H1 (cell line): ENCODE measurements at regions not wholly inside any gene's neighbourhood (a gene's known extent, or its start where the extent isn't known, plus 50 kb on each side); places are given as distances from the start of the nearest gene placed in this dataset.
"Not testable (repeated sequence)": the region's sequence is repeated elsewhere in the genome, so short reads cannot be mapped to it uniquely, and the experiment has no call there.

Experiments used
- CTCF ChIA-PET: fragments of 300-600 bp; sonication (Branson Sonifier 250); formaldehyde crosslinking; loops from one replicate; lab custom pipeline; 2021; ENCODE audit not compliant: partially characterized antibody; lab: Charles Lee
- POLR2A ChIA-PET: fragments of 300-600 bp; sonication (Branson Sonifier 250); formaldehyde crosslinking; loops from one replicate; lab custom pipeline; 2021; ENCODE audit warnings: inconsistent platforms; ENCODE audit not compliant: partially characterized antibody; lab: Charles Lee
- DNase-seq, 2 experiments: peaks; one replicate each; pipeline versions ENCODE4 v3.0.0 to v3.0.0-alpha.2; 2010 to 2022; ENCODE audit warnings: low spot score in 2 of 2, low read depth in 1 of 2, mixed read lengths in 1 of 2
- FAIRE-seq: peaks from 2 replicates; lab custom pipeline; 2011; peaks lifted over from hg19 to GRCh38; lab: Jason Lieb, UNC
- H2AFZ ChIP-seq: 2 replicates; pipeline ENCODE4 v1.8.1; 2012; ENCODE audit warnings: low read length, inconsistent platforms
- H2AK5ac ChIP-seq: 2 replicates; pipeline ENCODE4 v1.6.1; 2013; ENCODE audit warnings: low read depth, low read length
- H2BK120ac ChIP-seq: replicated peaks from 2 replicates; pipeline ENCODE3; 2013; ENCODE audit warnings: low read depth, low read length, inconsistent platforms
- H2BK12ac ChIP-seq: 2 replicates; pipeline ENCODE4 v1.6.1; 2013; ENCODE audit warnings: low read depth, low read length
- H2BK15ac ChIP-seq: 2 replicates; pipeline ENCODE4 v1.6.1; 2013; ENCODE audit warnings: low read length
- H2BK20ac ChIP-seq: 2 replicates; pipeline ENCODE4 v1.6.1; 2013; ENCODE audit warnings: low read length
- H2BK5ac ChIP-seq: 2 replicates; pipeline ENCODE4 v1.6.1; 2013; ENCODE audit warnings: low read depth, low read length
- H3K14ac ChIP-seq: 2 replicates; pipeline ENCODE4 v1.6.1; 2013; ENCODE audit warnings: inconsistent platforms; ENCODE audit not compliant: insufficient read length
- H3K18ac ChIP-seq: 2 replicates; pipeline ENCODE4 v1.6.1; 2013; ENCODE audit warnings: low read length; ENCODE audit errors: extremely low read depth
- H3K23ac ChIP-seq: 2 replicates; pipeline ENCODE4 v1.6.1; 2013; ENCODE audit warnings: inconsistent platforms; ENCODE audit not compliant: insufficient read length
- H3K23me2 ChIP-seq: 2 replicates; pipeline ENCODE4 v1.6.1; 2013; ENCODE audit warnings: low read depth, low read length
- H3K27ac ChIP-seq: 2 replicates; pipeline ENCODE4 v1.6.1; 2011; ENCODE audit warnings: low read depth, low read length, inconsistent platforms
- H3K27me3 ChIP-seq, 4 experiments: replicated peaks in 1 of 4; 1 replicate in 1 of 4; 2 replicates in 3 of 4; pipeline versions ENCODE4 v1.6.1 to v1.8.1; 2011 to 2013; ENCODE audit warnings: low read length in 3 of 4, mild to moderate bottlenecking in 3 of 4, inconsistent platforms in 2 of 4, mixed read lengths in 2 of 4, moderate library complexity in 1 of 4; ENCODE audit not compliant: control insufficient read depth in 3 of 4, insufficient read depth in 3 of 4; ENCODE audit errors: extremely low read depth in 1 of 4
- H3K36me3 ChIP-seq, 4 experiments: 2 replicates each; pipeline versions ENCODE4 v1.6.1 to v1.8.1; 2011 to 2013; ENCODE audit warnings: mild to moderate bottlenecking in 4 of 4, low read length in 3 of 4, moderate library complexity in 2 of 4, control low read depth in 1 of 4, inconsistent platforms in 1 of 4; ENCODE audit not compliant: insufficient read depth in 4 of 4, control insufficient read depth in 2 of 4
- H3K4ac ChIP-seq: replicated peaks from 2 replicates; pipeline ENCODE3; 2013; ENCODE audit warnings: low read length, low read depth, mixed read lengths, inconsistent platforms; ENCODE audit not compliant: insufficient read length
- H3K4me1 ChIP-seq, 4 experiments: replicated peaks in 1 of 4; 1 replicate in 1 of 4; 2 replicates in 3 of 4; pipeline versions ENCODE4 v1.6.1 to v1.8.1; 2011 to 2013; ENCODE audit warnings: low read length in 3 of 4, inconsistent platforms in 2 of 4, mixed read lengths in 1 of 4; ENCODE audit not compliant: insufficient read depth in 4 of 4, control insufficient read depth in 3 of 4
- H3K4me2 ChIP-seq, 2 experiments: 2 replicates each; pipeline versions ENCODE4 v1.6.1 to v1.8.1; 2011 to 2013; ENCODE audit warnings: low read depth in 2 of 2, low read length in 2 of 2, control low read depth in 1 of 2, inconsistent platforms in 1 of 2, mild to moderate bottlenecking in 1 of 2; ENCODE audit not compliant: insufficient read depth in 1 of 2
- H3K4me3 ChIP-seq, 4 experiments: fragments of 200-600, 300-600 bp in 1 of 4; sonication (generic), shearing (Covaris generic), sonication (Bioruptor Twin) in 1 of 4; 2 replicates each; pipeline versions ENCODE4 v1.5.1 to v1.8.1; 2011 to 2016; ENCODE audit warnings: low read length in 4 of 4, low read depth in 3 of 4, control low read depth in 2 of 4, inconsistent platforms in 2 of 4, mild to moderate bottlenecking in 2 of 4, mixed read lengths in 1 of 4, moderate library complexity in 1 of 4; ENCODE audit not compliant: insufficient read depth in 2 of 4; ENCODE audit errors: extremely low read depth in 1 of 4
- H3K56ac ChIP-seq: replicated peaks from 2 replicates; pipeline ENCODE3; 2013; ENCODE audit warnings: low read depth, mild to moderate bottlenecking, mixed read lengths, low read length, inconsistent platforms; ENCODE audit not compliant: insufficient read length
- H3K79me1 ChIP-seq: 2 replicates; pipeline ENCODE4 v1.6.1; 2013; ENCODE audit warnings: low read depth, low read length, control low read depth
- H3K79me2 ChIP-seq, 2 experiments: 2 replicates each; pipeline versions ENCODE4 v1.6.1 to v1.8.1; 2012 to 2013; ENCODE audit warnings: low read length in 2 of 2, mild to moderate bottlenecking in 2 of 2, inconsistent platforms in 1 of 2; ENCODE audit not compliant: insufficient read depth in 2 of 2, control insufficient read depth in 1 of 2
- H3K9ac ChIP-seq, 4 experiments: replicated peaks in 1 of 4; 1 replicate in 1 of 4; 2 replicates in 3 of 4; pipeline versions ENCODE4 v1.6.1 to v1.8.1; 2011 to 2013; ENCODE audit warnings: low read depth in 3 of 4, low read length in 3 of 4, control low read depth in 2 of 4, mild to moderate bottlenecking in 2 of 4, moderate library complexity in 2 of 4, inconsistent platforms in 1 of 4; ENCODE audit errors: extremely low read depth in 1 of 4
- H3K9me3 ChIP-seq, 2 experiments: 2 replicates each; pipeline versions ENCODE4 v1.6.1 to v1.8.1; 2012 to 2013; ENCODE audit warnings: mild to moderate bottlenecking in 2 of 2, moderate library complexity in 2 of 2, control low read depth in 1 of 2, inconsistent platforms in 1 of 2, low read depth in 1 of 2, low read length in 1 of 2, mixed read lengths in 1 of 2; ENCODE audit not compliant: insufficient read depth in 2 of 2
- H4K20me1 ChIP-seq, 2 experiments: replicated peaks in 1 of 2; 2 replicates each; pipeline versions ENCODE3 to v1.8.1; 2011 to 2013; ENCODE audit warnings: inconsistent platforms in 2 of 2, low read length in 2 of 2, mild to moderate bottlenecking in 1 of 2; ENCODE audit not compliant: insufficient read depth in 2 of 2, control insufficient read depth in 1 of 2
- H4K5ac ChIP-seq: 2 replicates; pipeline ENCODE4 v1.6.1; 2013; ENCODE audit warnings: low read length, low read depth, mixed read lengths, inconsistent platforms; ENCODE audit not compliant: insufficient read length
- H4K8ac ChIP-seq: 2 replicates; pipeline ENCODE4 v1.8.0; 2013; ENCODE audit warnings: mild to moderate bottlenecking, moderate library complexity, low read length, inconsistent platforms; ENCODE audit not compliant: insufficient read depth; ENCODE audit errors: extremely low read depth
- H4K91ac ChIP-seq: replicated peaks from 2 replicates; pipeline ENCODE3; 2013; ENCODE audit warnings: low read length, mixed read lengths, inconsistent platforms; ENCODE audit not compliant: insufficient read length
- CTCF ChIP-seq, 3 experiments: IDR thresholded peaks; 1 replicate in 2 of 3; 2 replicates in 1 of 3; pipeline versions ENCODE4 v1.5.1 to v1.6.1; 2011; ENCODE audit warnings: low read length in 3 of 3, mild to moderate bottlenecking in 3 of 3, inconsistent platforms in 2 of 3, low read depth in 1 of 3, moderate library complexity in 1 of 3; ENCODE audit not compliant: insufficient read depth in 1 of 3; ENCODE audit errors: control extremely low read depth in 1 of 3
- RAD21 ChIP-seq, 2 experiments: IDR thresholded peaks in 1 of 2; conservative IDR thresholded peaks in 1 of 2; 2 replicates each; pipeline ENCODE4 v1.6.1; 2011; ENCODE audit warnings: low read depth in 2 of 2, low read length in 2 of 2, improper control_type of control experiment in 1 of 2, inconsistent platforms in 1 of 2, mild to moderate bottlenecking in 1 of 2, moderate library complexity in 1 of 2
- WGBS, 2 experiments: shearing (Covaris generic) in 1 of 2; methylation state at CpG; one replicate each; pipeline versions ENCODE4 v1.1.6 to v1.1.7; 2013 to 2015; ENCODE audit warnings: low lambda C conversion rate in 2 of 2, mixed read lengths in 2 of 2, inconsistent platforms in 1 of 2, low coverage in 1 of 2, missing lambda C conversion rate in 1 of 2; ENCODE audit not compliant: insufficient replicate concordance in 2 of 2, insufficient coverage in 1 of 2, insufficient read length in 1 of 2; ENCODE audit errors: extremely low coverage in 1 of 2, missing lambda C conversion rate in 1 of 2; 5-methylcytosine and 5-hydroxymethylcytosine counted together

- H2BK12ac ChIP-seq, H3K4me3 ChIP-seq, H3K27me3 ChIP-seq, H2AFZ ChIP-seq, H3K14ac ChIP-seq, DNase-seq, H3K36me3 ChIP-seq, POLR2A ChIA-PET, H3K9ac ChIP-seq, H2BK5ac ChIP-seq, H3K23me2 ChIP-seq, H2BK15ac ChIP-seq, H3K79me2 ChIP-seq, H3K4me2 ChIP-seq, H3K9me3 ChIP-seq: not testable (repeated sequence)
- TF ChIP-seq CTCF (IDR thresholded peaks at IDR 0.05; ENCODE audit: control extremely low read depth in 1 of 3, insufficient read depth in 1 of 3, low read depth in 1 of 3, low read length in 3 of 3) (peak; percentile 19 to 46 (median 19); a peak in 3 of 4 replicates), RAD21 (IDR thresholded peaks at IDR 0.05 in 1 of 2, conservative IDR thresholded peaks at IDR 0.05 in 1 of 2; ENCODE audit: low read depth in 2 of 2, low read length in 2 of 2) (peak in 1 of 2 experiments; percentile 11; a peak in 1 of 4 replicates)
- TF ChIP-seq, all 59 proteins: peak for 2; not testable (repeated sequence) for 57
- not testable (repeated sequence) for H2AK5ac ChIP-seq, H4K5ac ChIP-seq, H3K79me1 ChIP-seq, H3K4ac ChIP-seq, H2BK120ac ChIP-seq, FAIRE-seq, H2BK20ac ChIP-seq, H3K56ac ChIP-seq, H4K20me1 ChIP-seq, H3K23ac ChIP-seq, H4K8ac ChIP-seq, H3K4me1 ChIP-seq, H3K27ac ChIP-seq, H4K91ac ChIP-seq, H3K18ac ChIP-seq
- WGBS, 2 experiments: 83% methylated on average over 9 of the region's 15 CpGs; no CpG with 5 or more reads in 1 of the 2 experiments
- CTCF ChIA-PET: interaction anchor here (1.1 kb wide), 1 partner anchor 141 kb away, joined by 4 read pairs; no protein-coding TSS in a partner anchor
These were observed 121.4 kb downstream of the LRRC37A3 start for GRCh38 chr17:64797746-64798488.
